ENCODE measurements at regions not wholly inside any gene's neighbourhood (a gene's known extent, or its start where the extent isn't known, plus 50 kb on each side); places are given as distances from the start of the nearest gene placed in this dataset.

DNA sequence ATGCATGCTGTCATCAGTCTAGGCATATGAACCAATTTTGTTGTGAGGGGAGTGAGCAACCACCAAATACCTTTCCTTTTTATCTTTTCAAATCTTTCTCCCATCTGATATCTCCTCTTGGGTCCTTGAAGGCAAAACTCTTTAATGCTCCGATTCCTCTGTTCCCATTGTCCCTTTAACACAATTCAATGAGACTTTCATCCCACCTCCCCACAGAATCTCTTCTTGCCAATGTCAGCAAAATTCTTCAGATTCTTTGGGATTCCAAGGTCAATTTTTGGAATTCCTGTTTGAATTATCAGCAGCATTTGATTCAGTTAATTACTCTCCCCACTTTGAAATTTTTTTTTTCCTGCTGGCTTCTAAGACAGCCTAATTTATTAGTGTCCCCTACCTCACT is 232.7 kb downstream of the COX7B2 start (continued):
- TF ChIP-seq ZNF274 (IDR thresholded peaks at IDR 0.05; ENCODE audit: low read depth, low read length) (no peak), FOSL1 (IDR thresholded peaks at IDR 0.05; ENCODE audit: low read depth) (no peak)

DNA sequence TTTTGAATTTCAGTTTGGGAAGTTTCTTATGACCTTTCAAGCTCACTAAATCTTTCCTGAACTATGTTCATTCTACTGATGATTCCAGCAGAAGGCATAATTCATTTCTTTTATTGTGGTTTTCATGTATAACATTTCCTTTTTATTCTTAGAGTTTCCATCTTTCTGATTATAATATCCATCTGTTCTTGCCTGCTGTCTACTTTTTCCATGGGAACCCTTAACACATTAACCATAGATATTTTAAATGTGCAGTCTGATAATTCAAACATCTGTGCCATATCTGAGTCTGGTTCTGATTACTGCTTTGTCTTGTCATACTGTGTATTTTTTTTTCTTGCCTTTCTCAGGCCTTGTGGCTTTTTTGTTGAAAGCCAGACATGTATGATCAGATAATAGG is 234.7 kb downstream of the COX7B2 start:
- POLR2A ChIA-PET, result no interaction called here
- Histone ChIP-seq H3K9me2 (ENCODE audit: insufficient read depth) (no peaks in the 10 kb centered on the region), H2AFZ (ENCODE audit: low read depth, low read length, poor library complexity, severe bottlenecking) (no peak overlapping the region), H3K27ac (ENCODE audit: low read depth, low read length) (no peak overlapping the region), H3K9ac (ENCODE audit: low read length) (no peak overlapping the region), H3K4me2 (ENCODE audit: low read length) (no peak overlapping the region), H3K4me1 (ENCODE audit: control insufficient read depth in 1 of 2, insufficient read depth in 2 of 2, low read length in 2 of 2) (no peaks in the 10 kb centered on the region), H3K79me2 (ENCODE audit: insufficient read depth, low read length) (no peaks in the 10 kb centered on the region), H4K20me1 (ENCODE audit: insufficient read depth) (no peaks in the 10 kb centered on the region), H3K36me3 (ENCODE audit: control insufficient read depth in 1 of 2, insufficient read depth in 2 of 2, low read length in 2 of 2) (no peaks in the 10 kb centered on the region), H3K4me3 (replicated peaks in 1 of 2; ENCODE audit: low read depth in 1 of 2, low read length in 2 of 2) (no peak overlapping the region), H3K9me3 (ENCODE audit: control insufficient read depth in 1 of 2, insufficient read depth in 1 of 2, low read depth in 1 of 2, low read length in 2 of 2) (peaks cover 10 to 27% of the 10 kb centered on the region in 2 experiments; a peak in 2 of 4 replicates), H3K27me3 (ENCODE audit: insufficient read depth, low read length) (no peaks in the 10 kb centered on the region)
- no peak for ATAC-seq
- CTCF ChIA-PET, result no interaction called here
- RAD21 ChIA-PET (ENCODE audit: low non-redundant PET in 1 of 2, low total read pairs in 2 of 2, uncharacterized antibody in 2 of 2, unreplicated experiment in 2 of 2), result no interaction called here
- BruUV-seq (replicated peaks), result no TSS peak
- TF ChIP-seq POLR2A (IDR thresholded peaks at IDR 0.05; ENCODE audit: borderline replicate concordance, extremely low read depth, insufficient read depth, insufficient read length) (no peak), EZH2phosphoT487 (IDR thresholded peaks at IDR 0.05; ENCODE audit: borderline replicate concordance) (no peak), SP1 (IDR thresholded peaks at IDR 0.05; ENCODE audit: low read depth) (no peak), ELF1 (IDR thresholded peaks at IDR 0.05; ENCODE audit: borderline replicate concordance, low read depth) (no peak)
- TF ChIP-seq, protein P1, sequence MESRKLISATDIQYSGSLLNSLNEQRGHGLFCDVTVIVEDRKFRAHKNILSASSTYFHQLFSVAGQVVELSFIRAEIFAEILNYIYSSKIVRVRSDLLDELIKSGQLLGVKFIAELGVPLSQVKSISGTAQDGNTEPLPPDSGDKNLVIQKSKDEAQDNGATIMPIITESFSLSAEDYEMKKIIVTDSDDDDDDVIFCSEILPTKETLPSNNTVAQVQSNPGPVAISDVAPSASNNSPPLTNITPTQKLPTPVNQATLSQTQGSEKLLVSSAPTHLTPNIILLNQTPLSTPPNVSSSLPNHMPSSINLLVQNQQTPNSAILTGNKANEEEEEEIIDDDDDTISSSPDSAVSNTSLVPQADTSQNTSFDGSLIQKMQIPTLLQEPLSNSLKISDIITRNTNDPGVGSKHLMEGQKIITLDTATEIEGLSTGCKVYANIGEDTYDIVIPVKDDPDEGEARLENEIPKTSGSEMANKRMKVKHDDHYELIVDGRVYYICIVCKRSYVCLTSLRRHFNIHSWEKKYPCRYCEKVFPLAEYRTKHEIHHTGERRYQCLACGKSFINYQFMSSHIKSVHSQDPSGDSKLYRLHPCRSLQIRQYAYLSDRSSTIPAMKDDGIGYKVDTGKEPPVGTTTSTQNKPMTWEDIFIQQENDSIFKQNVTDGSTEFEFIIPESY (IDR thresholded peaks at IDR 0.05; ENCODE audit: extremely low read depth, insufficient replicate concordance, low read length), result no peak
- intact Hi-C loops (cut with micrococcal nuclease), result no loop called here
- no peak for DNase-seq (ENCODE audit: low read depth, low spot score)

DNA sequence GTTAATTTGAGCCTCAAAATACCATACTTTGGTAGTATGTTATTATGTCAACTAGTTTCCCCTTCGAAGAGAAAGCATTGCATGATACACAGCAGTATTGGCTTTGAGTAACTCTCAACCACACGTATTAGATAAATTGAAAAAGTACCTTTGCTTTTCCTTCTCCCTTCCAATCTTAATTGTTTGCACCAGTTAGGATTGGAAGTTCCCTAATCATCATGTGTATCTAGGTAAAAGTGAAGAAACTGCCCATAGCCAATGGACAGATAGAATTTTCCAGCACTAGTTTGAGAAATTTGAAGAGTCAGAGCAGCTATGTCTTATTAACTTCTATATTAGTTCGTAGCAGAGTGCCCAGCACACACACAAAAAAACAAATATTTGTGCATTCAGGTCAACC is 241.3 kb downstream of the COX7B2 start:
- intact Hi-C loops (cut with micrococcal nuclease), result no loop called here
- BruUV-seq (replicated peaks), result no TSS peak
- ChIA-PET CTCF (no interaction called here), POLR2A (no interaction called here), RAD21 (ENCODE audit: low non-redundant PET in 1 of 2, low total read pairs in 2 of 2, uncharacterized antibody in 2 of 2, unreplicated experiment in 2 of 2) (no interaction called here)
- no peak for TF ChIP-seq CEBPB (IDR thresholded peaks at IDR 0.05; ENCODE audit: low read depth)
- TF ChIP-seq CBX3 (IDR thresholded peaks at IDR 0.05; ENCODE audit: low read depth), result no peak
- TF ChIP-seq ELF1 (IDR thresholded peaks at IDR 0.05; ENCODE audit: borderline replicate concordance, low read depth), result no peak
- no peak for TF ChIP-seq TCF7L2 (IDR thresholded peaks at IDR 0.05; ENCODE audit: borderline replicate concordance, extremely low read depth, insufficient read depth, insufficient read length)
- TF ChIP-seq SIN3A (IDR thresholded peaks at IDR 0.05; ENCODE audit: low read depth), result no peak
- no peak for TF ChIP-seq EZH2 (IDR thresholded peaks at IDR 0.05)
- Histone ChIP-seq H3K36me3 (ENCODE audit: control insufficient read depth in 1 of 2, insufficient read depth in 2 of 2, low read length in 2 of 2) (no peaks in the 10 kb centered on the region), H4K20me1 (ENCODE audit: insufficient read depth) (no peaks in the 10 kb centered on the region), H2AFZ (ENCODE audit: low read depth, low read length, poor library complexity, severe bottlenecking) (no peak overlapping the region), H3K9me2 (ENCODE audit: insufficient read depth) (no peaks in the 10 kb centered on the region), H3K79me2 (ENCODE audit: insufficient read depth, low read length) (no peaks in the 10 kb centered on the region), H3K9ac (ENCODE audit: low read length) (no peak overlapping the region), H3K4me2 (ENCODE audit: low read length) (no peak overlapping the region), H3K27ac (ENCODE audit: low read depth, low read length) (no peak overlapping the region), H3K9me3 (ENCODE audit: control insufficient read depth in 1 of 2, insufficient read depth in 1 of 2, low read depth in 1 of 2, low read length in 2 of 2) (peaks cover 8 to 12% of the 10 kb centered on the region in 2 experiments; a peak in 2 of 4 replicates), H3K27me3 (ENCODE audit: insufficient read depth, low read length) (no peaks in the 10 kb centered on the region), H3K4me1 (ENCODE audit: control insufficient read depth in 1 of 2, insufficient read depth in 2 of 2, low read length in 2 of 2) (no peaks in the 10 kb centered on the region), H3K4me3 (replicated peaks in 1 of 2; ENCODE audit: low read depth in 1 of 2, low read length in 2 of 2) (no peak overlapping the region)
- ATAC-seq (no peak), DNase-seq (ENCODE audit: low read depth, low spot score) (no peak)

All from HCT116 (cell line).